Left cardiac atrium (tissue), 4 donors: ENCODE measurements at regions not wholly inside any gene's neighbourhood (a gene's known extent, or its start where the extent isn't known, plus 50 kb on each side); places are given as distances from the start of the nearest gene placed in this dataset.

Experiments
- ATAC-seq, 2 donors: fragments of 200-7000 bp; cut with Tn5 transposase; one replicate each; pipeline ENCODE4 v1.9.1; 2020; ENCODE audit warnings: mild to moderate bottlenecking in 2 of 2, moderate library complexity in 2 of 2
- DNase-seq: peaks from one replicate; pipeline ENCODE4 v3.0.0-alpha.2; 2020
- intact Hi-C, 2 donors: fragments of 100-400 bp; cut with DNase I; formaldehyde crosslinking; loops; one replicate each; pipeline versions ENCODE4 v1.14.1 to v1.15.1; 2022 to 2023
- donor health status: DM: no; HTN: yes; CAD: no.
- donor health status: DM: no; HTN: yes; CAD: no; lungs with severe emphysema.
- donor health status: DM: yes; HTN: yes; CAD: no.
- donor health status: Dilated cardiomyopathy.

- intact Hi-C loops, result loop anchor here in 1 of 2 donors (5.0 kb wide), 2 partner anchors 804 to 1409 kb away; no protein-coding TSS in a partner anchor
These were observed 255.1 kb downstream of the DCDC2C start for GRCh38 chr2:3958465-3958864.

GRCh38 chr2:3958969-3959368 is 255.6 kb downstream of the DCDC2C start:
- ATAC-seq, result no peak
- intact Hi-C loops, result loop anchor here in 1 of 2 donors (5.0 kb wide), 2 partner anchors 803 to 1408 kb away; no protein-coding TSS in a partner anchor
- no peak for DNase-seq

More at GRCh38 chr2:3958465-3958864, 255.1 kb downstream of the DCDC2C start:
- ATAC-seq, result no peak
- no peak for DNase-seq

- no peak for DNase-seq
- intact Hi-C loops, result loop anchor here in 1 of 2 donors (5.0 kb wide), 2 partner anchors 803 to 1408 kb away; no protein-coding TSS in a partner anchor
These were observed 256.0 kb downstream of the DCDC2C start for GRCh38 chr2:3959372-3959771.

GRCh38 chr2:3960106-3960505 is 256.7 kb downstream of the DCDC2C start:
- intact Hi-C loops, result loop anchor here in 1 of 2 donors (5.0 kb wide), 1 partner anchor 97 kb away; no protein-coding TSS in a partner anchor
- ATAC-seq, result no peak

More at GRCh38 chr2:3959372-3959771, 256.0 kb downstream of the DCDC2C start:
- no peak for ATAC-seq

GRCh38 chr2:3962719-3963118 is 259.3 kb downstream of the DCDC2C start:
- DNase-seq (no peak), ATAC-seq (no peak)
- intact Hi-C loops, result loop anchor here in 1 of 2 donors (5.0 kb wide), 1 partner anchor 95 kb away; no protein-coding TSS in a partner anchor

More at GRCh38 chr2:3960106-3960505, 256.7 kb downstream of the DCDC2C start:
- no peak for DNase-seq

- no peak for DNase-seq
- intact Hi-C loops, result no loop called here
- no peak for ATAC-seq
These were observed 261.8 kb downstream of the DCDC2C start for GRCh38 chr2:3965211-3965610.

GRCh38 chr2:3965953-3966352 is 262.6 kb downstream of the DCDC2C start:
- intact Hi-C loops, result no loop called here
- no peak for DNase-seq
- no peak for ATAC-seq

- no peak for ATAC-seq
- intact Hi-C loops, result no loop called here
These were observed 263.1 kb downstream of the DCDC2C start for GRCh38 chr2:3966470-3966869.

GRCh38 chr2:3968736-3969135 is 265.4 kb downstream of the DCDC2C start:
- intact Hi-C loops, result no loop called here
- DNase-seq (no peak), ATAC-seq (no peak)

More at GRCh38 chr2:3966470-3966869, 263.1 kb downstream of the DCDC2C start:
- DNase-seq, result no peak

GRCh38 chr2:3970791-3971651 is 267.6 kb downstream of the DCDC2C start:
- intact Hi-C loops, result no loop called here
- no peak for ATAC-seq
- no peak for DNase-seq

- ATAC-seq (no peak), DNase-seq (no peak)
- intact Hi-C loops, result no loop called here
These were observed 268.3 kb downstream of the DCDC2C start for GRCh38 chr2:3971652-3972192.

GRCh38 chr2:3972377-3972776 is 269.0 kb downstream of the DCDC2C start:
- intact Hi-C loops, result no loop called here
- ATAC-seq (no peak), DNase-seq (no peak)

- intact Hi-C loops, result no loop called here
- no peak for ATAC-seq
- DNase-seq, result no peak
These were observed 271.4 kb downstream of the DCDC2C start for GRCh38 chr2:3974765-3975164.

GRCh38 chr2:3981446-3981987 is 278.1 kb downstream of the DCDC2C start:
- no peak for DNase-seq
- no peak for ATAC-seq
- intact Hi-C loops, result no loop called here

- DNase-seq (no peak), ATAC-seq (no peak)
- intact Hi-C loops, result no loop called here
These were observed 278.8 kb downstream of the DCDC2C start for GRCh38 chr2:3982160-3982559.

GRCh38 chr2:3986063-3986462 is 282.7 kb downstream of the DCDC2C start:
- ATAC-seq (no peak), DNase-seq (no peak)
- intact Hi-C loops, result no loop called here

GRCh38 chr2:3986530-3987258 is 283.3 kb downstream of the DCDC2C start:
- intact Hi-C loops, result no loop called here
- no peak for DNase-seq
- ATAC-seq, result no peak

- no peak for ATAC-seq
- intact Hi-C loops, result no loop called here
- DNase-seq, result no peak
These were observed 299.5 kb downstream of the DCDC2C start for GRCh38 chr2:4002841-4003403.

GRCh38 chr2:4012197-4012596 is 308.8 kb downstream of the DCDC2C start:
- no peak for DNase-seq
- no peak for ATAC-seq
- intact Hi-C loops, result no loop called here
